Mesothelial cell of epicardium (in vitro differentiated cells): ENCODE measurements at regions not wholly inside any gene's neighbourhood (a gene's known extent, or its start where the extent isn't known, plus 50 kb on each side); places are given as distances from the start of the nearest gene placed in this dataset.

Experiments used
- DNase-seq, 2 experiments: peaks; one replicate each; pipeline ENCODE4 v3.0.0; 2021; ENCODE audit warnings: low spot score in 2 of 2; ENCODE audit not compliant: unreplicated experiment in 2 of 2
- H3K27ac Mint-ChIP-seq: 2 replicates; pipeline ENCODE4 v1.8.0; 2021; ENCODE audit warnings: mixed read lengths
- H3K27me3 Mint-ChIP-seq: 2 replicates; pipeline ENCODE4 v1.8.0; 2021; ENCODE audit warnings: low read depth, mixed read lengths
- H3K36me3 Mint-ChIP-seq: 2 replicates; pipeline ENCODE4 v1.8.0; 2021; ENCODE audit warnings: mixed read lengths
- H3K4me1 Mint-ChIP-seq: 2 replicates; pipeline ENCODE4 v1.8.0; 2021; ENCODE audit warnings: mixed read lengths
- H3K4me3 Mint-ChIP-seq: 2 replicates; pipeline ENCODE4 v1.8.0; 2021; ENCODE audit warnings: mild to moderate bottlenecking, moderate library complexity, mixed read lengths
- H3K9me3 Mint-ChIP-seq: 2 replicates; pipeline ENCODE4 v1.8.0; 2021; ENCODE audit warnings: mixed read lengths
- TF ChIP-seq, protein P1 (sequence below): fragments of 200-600 bp; sonication (generic); IDR thresholded peaks from one replicate; pipeline ENCODE4 v1.5.0; 2021; ENCODE audit warnings: antibody characterized with exemption; ENCODE audit not compliant: unreplicated experiment

DNA sequence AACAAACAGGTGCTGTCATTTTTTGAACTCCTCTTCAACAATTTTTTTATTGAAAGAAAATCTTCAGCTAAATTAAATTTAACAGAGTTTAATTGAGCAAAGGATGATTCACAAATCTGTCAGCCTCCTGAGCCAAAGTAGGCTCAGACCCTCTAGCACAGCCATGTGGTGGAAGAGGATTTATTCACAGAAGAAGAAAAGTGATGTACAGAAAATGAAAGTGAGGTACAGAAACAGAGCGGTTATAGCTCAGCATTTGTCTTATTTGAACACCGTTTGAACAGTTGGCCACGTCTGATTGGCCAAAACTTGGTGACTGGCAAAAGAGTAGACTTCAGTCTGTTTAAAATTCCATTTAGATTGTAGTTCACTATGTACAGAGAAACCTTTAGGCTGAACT is 217.3 kb downstream of the SPANXN1 start:
- no peaks in the 10 kb centered on the region for H3K36me3 Mint-ChIP-seq
- H3K4me3 Mint-ChIP-seq = no peak overlapping the region
- TF ChIP-seq, protein P1, sequence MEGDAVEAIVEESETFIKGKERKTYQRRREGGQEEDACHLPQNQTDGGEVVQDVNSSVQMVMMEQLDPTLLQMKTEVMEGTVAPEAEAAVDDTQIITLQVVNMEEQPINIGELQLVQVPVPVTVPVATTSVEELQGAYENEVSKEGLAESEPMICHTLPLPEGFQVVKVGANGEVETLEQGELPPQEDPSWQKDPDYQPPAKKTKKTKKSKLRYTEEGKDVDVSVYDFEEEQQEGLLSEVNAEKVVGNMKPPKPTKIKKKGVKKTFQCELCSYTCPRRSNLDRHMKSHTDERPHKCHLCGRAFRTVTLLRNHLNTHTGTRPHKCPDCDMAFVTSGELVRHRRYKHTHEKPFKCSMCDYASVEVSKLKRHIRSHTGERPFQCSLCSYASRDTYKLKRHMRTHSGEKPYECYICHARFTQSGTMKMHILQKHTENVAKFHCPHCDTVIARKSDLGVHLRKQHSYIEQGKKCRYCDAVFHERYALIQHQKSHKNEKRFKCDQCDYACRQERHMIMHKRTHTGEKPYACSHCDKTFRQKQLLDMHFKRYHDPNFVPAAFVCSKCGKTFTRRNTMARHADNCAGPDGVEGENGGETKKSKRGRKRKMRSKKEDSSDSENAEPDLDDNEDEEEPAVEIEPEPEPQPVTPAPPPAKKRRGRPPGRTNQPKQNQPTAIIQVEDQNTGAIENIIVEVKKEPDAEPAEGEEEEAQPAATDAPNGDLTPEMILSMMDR = no peak
- no peaks in the 10 kb centered on the region for H3K27me3 Mint-ChIP-seq
- no peak overlapping the region for H3K27ac Mint-ChIP-seq
- peaks cover 38% of the 10 kb centered on the region for H3K9me3 Mint-ChIP-seq
- no peaks in the 10 kb centered on the region for H3K4me1 Mint-ChIP-seq
- DNase-seq = no peak

DNA sequence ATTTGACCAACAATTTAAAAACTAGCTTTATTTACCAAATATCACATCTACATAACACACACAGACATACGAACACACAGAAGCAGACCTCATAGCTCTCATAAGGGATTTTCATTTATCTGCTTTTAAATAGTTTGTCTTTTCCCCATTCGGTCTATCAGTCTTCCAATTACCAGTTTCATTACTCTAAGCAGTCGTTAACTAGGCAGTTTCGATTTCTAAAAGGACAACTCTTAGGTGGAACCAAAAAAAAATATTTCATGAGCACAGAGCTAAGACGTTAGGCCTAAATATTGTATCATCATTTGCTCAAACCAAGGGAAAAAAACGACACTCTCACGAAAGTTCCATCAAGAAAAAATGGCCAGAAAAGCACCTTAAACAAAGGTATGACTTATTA is 228.4 kb downstream of the SPANXN1 start:
- Mint-ChIP-seq H3K27me3 (no peaks in the 10 kb centered on the region), H3K4me3 (no peak overlapping the region), H3K4me1 (no peaks in the 10 kb centered on the region), H3K36me3 (no peaks in the 10 kb centered on the region), H3K27ac (no peak overlapping the region), H3K9me3 (peaks cover 51% of the 10 kb centered on the region)
- no peak for DNase-seq
- TF ChIP-seq, protein P1 = no peak

DNA sequence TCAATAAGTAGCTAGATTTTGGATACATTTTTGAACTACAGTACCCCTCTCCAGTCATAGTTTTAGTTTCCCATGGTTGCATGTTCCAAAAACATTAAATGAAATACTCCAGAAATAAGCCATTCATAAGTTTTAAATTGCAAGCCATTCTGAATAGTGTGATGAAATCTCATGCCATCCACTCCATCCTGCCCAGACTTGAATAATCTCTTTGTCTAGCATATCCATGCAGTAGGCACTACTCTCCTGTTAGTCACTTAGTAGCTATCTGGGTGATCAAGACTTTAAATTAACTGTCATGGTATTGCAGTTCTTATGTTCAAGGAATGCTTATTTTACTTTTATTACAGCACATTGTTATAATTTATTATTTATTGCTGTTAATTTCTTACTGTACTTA is 237.4 kb downstream of the SPANXN1 start:
- no peak for DNase-seq
- Mint-ChIP-seq H3K27me3 (no peaks in the 10 kb centered on the region), H3K4me3 (no peak overlapping the region), H3K27ac (no peak overlapping the region), H3K4me1 (no peaks in the 10 kb centered on the region), H3K9me3 (peaks cover 39% of the 10 kb centered on the region), H3K36me3 (no peaks in the 10 kb centered on the region)
- TF ChIP-seq, protein P1 = no peak

DNA sequence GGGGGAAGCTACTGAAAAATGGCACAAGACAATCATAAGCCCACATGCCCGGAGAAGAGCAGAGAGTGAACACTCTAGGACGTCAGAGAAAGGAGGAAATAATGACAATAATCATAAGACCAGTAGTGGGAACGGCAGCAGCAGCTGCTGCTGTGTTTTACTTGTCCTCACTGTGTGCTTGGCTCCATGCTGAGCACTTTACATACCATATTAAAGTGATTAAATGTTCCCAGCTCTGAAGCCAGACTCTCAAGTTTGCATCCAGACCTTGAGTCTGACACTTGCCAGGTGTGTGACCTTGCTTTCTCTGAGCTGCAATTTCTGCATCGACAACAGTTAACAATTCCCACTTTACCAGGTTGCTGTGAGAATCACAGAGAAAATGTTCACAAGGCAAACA is 255.4 kb downstream of the SPANXN1 start:
- no peak overlapping the region for H3K27ac Mint-ChIP-seq
- H3K4me3 Mint-ChIP-seq = no peak overlapping the region
- H3K9me3 Mint-ChIP-seq = peaks cover 50% of the 10 kb centered on the region
- DNase-seq = no peak
- H3K4me1 Mint-ChIP-seq = no peaks in the 10 kb centered on the region
- H3K36me3 Mint-ChIP-seq = no peaks in the 10 kb centered on the region
- TF ChIP-seq, protein P1 = no peak
- H3K27me3 Mint-ChIP-seq = no peaks in the 10 kb centered on the region

DNA sequence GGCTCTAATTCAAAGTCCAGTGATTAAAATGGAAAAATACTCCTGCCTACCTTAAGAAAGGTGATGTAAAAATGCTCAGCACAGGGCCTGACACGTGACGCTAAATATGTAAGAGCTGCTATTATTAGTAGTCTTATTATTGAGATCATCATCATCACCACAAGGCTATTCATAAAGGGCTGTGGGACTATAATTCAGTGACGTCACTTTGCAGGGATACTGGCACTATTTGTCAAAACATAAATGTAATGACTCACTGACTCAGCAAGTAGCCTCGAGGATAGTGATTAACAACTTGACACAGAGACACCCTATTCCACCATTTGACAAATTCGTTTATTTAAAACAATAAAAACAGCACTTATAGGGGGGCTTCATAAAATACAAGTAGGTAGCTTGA is 258.9 kb downstream of the SPANXN1 start:
- TF ChIP-seq, protein P1 = no peak
- no peak for DNase-seq
- no peak overlapping the region for H3K27ac Mint-ChIP-seq
- no peak overlapping the region for H3K4me3 Mint-ChIP-seq
- peaks cover 62% of the 10 kb centered on the region for H3K9me3 Mint-ChIP-seq
- no peaks in the 10 kb centered on the region for H3K4me1 Mint-ChIP-seq
- no peaks in the 10 kb centered on the region for H3K27me3 Mint-ChIP-seq
- no peaks in the 10 kb centered on the region for H3K36me3 Mint-ChIP-seq

DNA sequence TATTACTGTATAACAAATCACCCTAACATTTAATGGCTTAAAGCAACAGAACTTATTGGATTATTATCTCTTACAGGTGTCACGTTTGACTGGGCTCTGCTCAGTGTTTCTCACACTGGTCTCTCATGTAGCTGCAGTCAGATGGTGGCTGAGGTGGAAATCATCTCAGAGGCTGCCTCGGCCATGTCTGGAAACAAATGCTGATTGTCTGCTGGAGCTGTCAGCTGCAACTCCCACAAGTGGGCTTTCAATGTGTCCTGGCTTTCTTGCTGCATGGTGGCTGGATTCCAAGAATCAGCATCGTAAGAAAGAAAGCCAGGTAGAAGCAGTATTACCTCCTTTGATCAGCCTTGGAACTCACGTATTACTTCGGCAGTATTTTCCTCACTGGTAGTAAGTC is 277.6 kb downstream of the SPANXN1 start:
- H3K36me3 Mint-ChIP-seq = no peaks in the 10 kb centered on the region

More for the DNA sequence above, 277.6 kb downstream of the SPANXN1 start:
- H3K4me1 Mint-ChIP-seq = no peaks in the 10 kb centered on the region
- H3K9me3 Mint-ChIP-seq = peaks cover 38% of the 10 kb centered on the region
- H3K27me3 Mint-ChIP-seq = no peaks in the 10 kb centered on the region
- TF ChIP-seq, protein P1 = no peak
- H3K4me3 Mint-ChIP-seq = no peak overlapping the region
- H3K27ac Mint-ChIP-seq = no peak overlapping the region
- DNase-seq = no peak
